ENCODE measurements at regions not wholly inside any gene's neighbourhood (a gene's known extent, or its start where the extent isn't known, plus 50 kb on each side); places are given as distances from the start of the nearest gene placed in this dataset.

DNA sequence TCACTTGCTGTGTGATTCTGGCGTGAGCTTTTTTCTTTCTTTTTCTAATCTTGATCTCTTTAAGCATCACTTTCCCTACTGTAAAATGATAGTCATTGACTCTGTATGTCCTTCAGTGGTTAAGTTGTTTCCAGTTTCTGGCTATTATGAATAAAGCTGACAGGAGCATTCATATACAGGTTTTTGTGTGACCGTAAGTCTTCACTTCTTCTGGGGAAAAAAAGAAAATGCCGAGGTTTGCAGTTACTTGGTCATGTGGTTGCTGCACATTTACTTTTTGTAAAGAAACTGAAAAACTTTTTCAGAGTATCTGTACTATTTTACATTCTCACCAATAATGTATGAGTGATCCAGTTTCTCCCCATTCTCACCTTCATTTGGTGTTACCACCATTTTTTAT, 247.4 kb upstream of the RBMS3 start:
- no peaks in the 10 kb centered on the region for H3K9me3 ChIP-seq (ENCODE audit: control insufficient read depth in 2 of 2, insufficient read depth in 1 of 2, low read depth in 1 of 2, low read length in 1 of 2)
- 89 to 93% methylated on average over 3 of the region's 3 CpGs for WGBS, 2 donors
- H3K36me3 ChIP-seq (ENCODE audit: control insufficient read depth in 2 of 2, insufficient read depth in 2 of 2, low read length in 1 of 2), result no peaks in the 10 kb centered on the region
- no peak overlapping the region for H3K4me3 ChIP-seq (ENCODE audit: low read depth in 1 of 2, low read length in 2 of 2)
- H3K27me3 ChIP-seq (ENCODE audit: control insufficient read depth in 1 of 2, insufficient read depth in 2 of 2, low read length in 2 of 2), result no peaks in the 10 kb centered on the region
- H3K4me1 ChIP-seq (ENCODE audit: control insufficient read depth in 2 of 2, insufficient read depth in 2 of 2, low read length in 1 of 2), result no peaks in the 10 kb centered on the region
- H3K27ac ChIP-seq (ENCODE audit: low read depth in 2 of 2, low read length in 1 of 2), result no peak overlapping the region

DNA sequence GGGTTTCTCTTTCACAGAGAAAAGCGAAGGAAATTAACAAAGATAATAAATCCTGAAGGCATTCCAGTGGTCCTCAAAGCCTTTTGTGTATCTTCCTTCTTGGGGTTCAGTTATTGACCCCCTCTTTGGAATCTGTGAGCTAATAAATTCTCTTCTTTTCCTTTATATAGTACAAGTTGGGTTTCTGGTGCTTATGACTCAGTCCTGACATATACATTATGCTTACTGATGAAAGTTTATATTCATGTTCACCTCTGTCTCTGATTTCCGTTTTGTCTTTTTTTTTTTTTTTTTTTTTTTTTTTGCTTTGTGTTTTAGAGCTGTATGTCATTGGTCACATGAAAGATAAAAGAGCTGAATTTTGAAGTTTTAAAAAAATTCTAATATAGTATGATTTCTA, 230.7 kb upstream of the RBMS3 start:
- H3K4me3 ChIP-seq (ENCODE audit: low read depth in 1 of 2, low read length in 2 of 2), result no peak overlapping the region
- WGBS, 2 donors, result 70 to 72% methylated on average over 2 of the region's 2 CpGs
- H3K36me3 ChIP-seq (ENCODE audit: control insufficient read depth in 2 of 2, insufficient read depth in 2 of 2, low read length in 1 of 2), result no peaks in the 10 kb centered on the region
- no peaks in the 10 kb centered on the region for H3K9me3 ChIP-seq (ENCODE audit: control insufficient read depth in 2 of 2, insufficient read depth in 1 of 2, low read depth in 1 of 2, low read length in 1 of 2)
- H3K4me1 ChIP-seq (ENCODE audit: control insufficient read depth in 2 of 2, insufficient read depth in 2 of 2, low read length in 1 of 2), result no peaks in the 10 kb centered on the region
- no peak overlapping the region for H3K27ac ChIP-seq (ENCODE audit: low read depth in 2 of 2, low read length in 1 of 2)
- H3K27me3 ChIP-seq (ENCODE audit: control insufficient read depth in 1 of 2, insufficient read depth in 2 of 2, low read length in 2 of 2), result no peaks in the 10 kb centered on the region

DNA sequence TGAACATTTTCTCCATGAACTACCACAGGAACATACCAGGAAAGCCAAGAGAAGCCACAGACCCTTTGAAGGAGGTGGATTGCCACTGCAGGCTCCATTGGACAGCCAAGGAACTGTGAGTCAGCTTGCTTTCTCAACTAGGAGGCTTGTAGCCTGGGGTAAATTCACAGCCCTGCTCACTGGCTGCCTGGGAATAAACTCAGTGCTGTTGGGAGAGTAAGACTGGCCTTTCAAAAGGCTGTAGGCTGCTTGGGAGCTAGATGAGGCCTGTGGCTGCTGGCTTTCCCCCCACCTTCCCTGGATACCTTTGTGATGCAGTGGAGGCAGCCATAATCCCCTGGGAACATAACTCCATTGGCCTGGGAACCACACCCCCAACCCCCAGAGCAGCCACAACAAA, 223.5 kb upstream of the RBMS3 start:
- Histone ChIP-seq H3K9me3 (ENCODE audit: control insufficient read depth in 2 of 2, insufficient read depth in 1 of 2, low read depth in 1 of 2, low read length in 1 of 2) (no peaks in the 10 kb centered on the region), H3K36me3 (ENCODE audit: control insufficient read depth in 2 of 2, insufficient read depth in 2 of 2, low read length in 1 of 2) (no peaks in the 10 kb centered on the region), H3K27me3 (ENCODE audit: control insufficient read depth in 1 of 2, insufficient read depth in 2 of 2, low read length in 2 of 2) (no peaks in the 10 kb centered on the region), H3K27ac (ENCODE audit: low read depth in 2 of 2, low read length in 1 of 2) (no peak overlapping the region), H3K4me1 (ENCODE audit: control insufficient read depth in 2 of 2, insufficient read depth in 2 of 2, low read length in 1 of 2) (no peaks in the 10 kb centered on the region), H3K4me3 (ENCODE audit: low read depth in 1 of 2, low read length in 2 of 2) (no peak overlapping the region)

DNA sequence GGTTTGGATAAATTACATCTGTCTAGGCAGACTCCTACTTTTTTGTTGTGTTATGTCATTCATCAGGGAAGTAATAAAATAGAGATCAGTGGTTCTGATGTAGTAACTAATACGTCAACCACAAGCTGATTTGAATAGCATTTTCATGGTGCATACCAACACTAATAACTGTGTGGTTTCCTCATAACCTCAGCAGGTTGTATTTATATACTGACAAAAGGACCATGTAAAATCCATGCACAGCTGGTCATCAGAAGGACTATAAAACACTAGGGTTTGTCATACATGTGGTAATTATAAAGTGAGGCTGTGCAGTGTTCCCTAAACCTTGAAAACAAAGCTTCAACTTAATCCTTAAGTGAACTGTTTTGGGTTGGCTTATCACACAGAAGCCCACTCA, 216.8 kb upstream of the RBMS3 start:
- Histone ChIP-seq H3K27me3 (ENCODE audit: control insufficient read depth in 1 of 2, insufficient read depth in 2 of 2, low read length in 2 of 2) (no peaks in the 10 kb centered on the region), H3K27ac (ENCODE audit: low read depth in 2 of 2, low read length in 1 of 2) (no peak overlapping the region), H3K4me3 (ENCODE audit: low read depth in 1 of 2, low read length in 2 of 2) (no peak overlapping the region), H3K9me3 (ENCODE audit: control insufficient read depth in 2 of 2, insufficient read depth in 1 of 2, low read depth in 1 of 2, low read length in 1 of 2) (no peaks in the 10 kb centered on the region), H3K4me1 (ENCODE audit: control insufficient read depth in 2 of 2, insufficient read depth in 2 of 2, low read length in 1 of 2) (no peaks in the 10 kb centered on the region), H3K36me3 (ENCODE audit: control insufficient read depth in 2 of 2, insufficient read depth in 2 of 2, low read length in 1 of 2) (no peaks in the 10 kb centered on the region)
- WGBS, 2 donors, result 70 to 73% methylated on average over 1 of the region's 1 CpG

DNA sequence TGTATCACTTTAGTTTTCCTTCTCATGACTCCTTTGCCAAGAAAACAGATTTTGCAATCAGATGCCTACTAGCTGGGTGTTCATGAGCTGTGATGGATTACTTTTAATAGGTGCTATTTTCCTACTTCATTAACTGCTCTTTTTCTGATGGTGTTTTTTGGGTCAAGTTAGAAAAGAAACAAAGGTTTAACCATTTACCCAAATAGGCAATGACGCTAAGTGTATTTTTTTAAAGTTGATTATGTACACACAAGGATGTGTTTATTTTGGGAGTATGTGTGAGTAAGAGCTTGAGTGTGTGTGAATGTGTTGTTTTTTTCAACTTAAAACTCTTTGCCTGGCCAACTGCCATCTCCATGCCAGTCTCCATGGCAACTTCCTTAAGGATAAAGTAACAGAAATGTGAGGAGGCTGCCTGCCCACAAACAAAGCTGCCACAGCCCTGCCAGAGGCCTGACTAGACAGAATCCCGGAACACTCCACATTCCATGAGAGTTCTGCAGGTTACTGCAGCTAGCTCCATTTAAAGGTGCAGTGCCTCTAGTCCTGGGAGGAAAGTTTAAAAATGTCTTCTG, 215.6 kb upstream of the RBMS3 start:
- H3K27me3 ChIP-seq (ENCODE audit: control insufficient read depth in 1 of 2, insufficient read depth in 2 of 2, low read length in 2 of 2), result no peaks in the 10 kb centered on the region
- no peaks in the 10 kb centered on the region for H3K9me3 ChIP-seq (ENCODE audit: control insufficient read depth in 2 of 2, insufficient read depth in 1 of 2, low read depth in 1 of 2, low read length in 1 of 2)
- no peaks in the 10 kb centered on the region for H3K36me3 ChIP-seq (ENCODE audit: control insufficient read depth in 2 of 2, insufficient read depth in 2 of 2, low read length in 1 of 2)
- WGBS, 2 donors, result 19 to 20% methylated on average over 2 of the region's 2 CpGs
- H3K4me3 ChIP-seq (ENCODE audit: low read depth in 1 of 2, low read length in 2 of 2), result no peak overlapping the region
- no peak overlapping the region for H3K27ac ChIP-seq (ENCODE audit: low read depth in 2 of 2, low read length in 1 of 2)
- H3K4me1 ChIP-seq (ENCODE audit: control insufficient read depth in 2 of 2, insufficient read depth in 2 of 2, low read length in 1 of 2), result no peaks in the 10 kb centered on the region

DNA sequence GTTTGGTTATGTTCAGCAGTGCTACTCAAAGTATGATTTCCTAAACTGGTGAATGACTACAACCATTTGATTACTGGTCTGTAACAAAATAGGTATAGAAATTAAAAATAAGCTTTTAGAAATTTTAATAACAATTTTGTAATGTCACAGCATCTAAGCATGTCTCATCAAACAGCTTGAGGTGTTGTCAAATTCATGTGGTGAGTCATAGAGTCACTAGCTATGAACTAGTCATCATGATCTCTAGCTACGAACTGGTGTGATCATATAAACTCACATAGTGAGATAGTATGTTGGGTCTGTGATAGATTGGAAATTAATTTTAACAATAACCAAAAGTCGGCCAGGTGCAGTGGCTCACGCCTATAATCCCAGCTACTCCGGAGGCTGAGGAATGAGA, 213.9 kb upstream of the RBMS3 start:
- Histone ChIP-seq H3K27me3 (ENCODE audit: control insufficient read depth in 1 of 2, insufficient read depth in 2 of 2, low read length in 2 of 2) (no peaks in the 10 kb centered on the region), H3K4me1 (ENCODE audit: control insufficient read depth in 2 of 2, insufficient read depth in 2 of 2, low read length in 1 of 2) (no peaks in the 10 kb centered on the region), H3K4me3 (ENCODE audit: low read depth in 1 of 2, low read length in 2 of 2) (no peak overlapping the region), H3K36me3 (ENCODE audit: control insufficient read depth in 2 of 2, insufficient read depth in 2 of 2, low read length in 1 of 2) (no peaks in the 10 kb centered on the region), H3K27ac (ENCODE audit: low read depth in 2 of 2, low read length in 1 of 2) (no peak overlapping the region), H3K9me3 (ENCODE audit: control insufficient read depth in 2 of 2, insufficient read depth in 1 of 2, low read depth in 1 of 2, low read length in 1 of 2) (no peaks in the 10 kb centered on the region)
- 71 to 82% methylated on average over 4 of the region's 4 CpGs for WGBS, 2 donors

DNA sequence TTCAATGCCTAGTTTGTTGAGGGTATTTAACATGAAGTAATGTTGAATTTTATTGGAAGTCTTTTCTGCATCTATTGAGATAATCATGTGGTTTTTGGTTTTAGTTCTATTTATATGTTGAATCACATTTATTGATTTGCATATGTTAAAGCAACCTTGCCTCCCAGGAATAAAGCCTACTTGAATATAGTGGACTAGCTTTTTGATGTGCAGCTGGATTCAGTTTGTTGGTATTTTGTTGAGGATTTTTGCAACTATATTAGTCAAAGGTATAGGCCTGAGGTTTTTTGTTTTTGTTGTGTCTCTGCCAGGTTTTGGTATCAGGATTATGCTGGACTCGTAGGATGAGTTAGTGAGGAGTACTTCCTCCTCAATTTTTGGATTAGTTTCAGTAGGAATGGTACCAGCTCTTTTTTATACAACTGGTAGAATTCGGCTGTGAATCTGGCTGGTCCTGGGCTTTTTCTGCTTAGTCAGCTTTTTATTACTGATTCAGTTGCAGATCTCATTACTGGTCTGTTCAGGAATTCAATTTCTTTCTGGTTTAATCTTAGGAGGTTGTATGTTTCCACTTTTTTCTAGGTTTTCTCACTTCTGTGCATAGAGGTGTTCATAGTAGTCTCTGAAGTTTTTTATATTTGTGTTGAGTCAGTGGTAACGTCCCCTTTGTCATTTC, 209.8 kb upstream of the RBMS3 start:
- Histone ChIP-seq H3K4me3 (ENCODE audit: low read depth in 1 of 2, low read length in 2 of 2) (no peak overlapping the region), H3K4me1 (ENCODE audit: control insufficient read depth in 2 of 2, insufficient read depth in 2 of 2, low read length in 1 of 2) (no peaks in the 10 kb centered on the region), H3K36me3 (ENCODE audit: control insufficient read depth in 2 of 2, insufficient read depth in 2 of 2, low read length in 1 of 2) (no peaks in the 10 kb centered on the region), H3K27me3 (ENCODE audit: control insufficient read depth in 1 of 2, insufficient read depth in 2 of 2, low read length in 2 of 2) (no peaks in the 10 kb centered on the region), H3K9me3 (ENCODE audit: control insufficient read depth in 2 of 2, insufficient read depth in 1 of 2, low read depth in 1 of 2, low read length in 1 of 2) (no peaks in the 10 kb centered on the region), H3K27ac (ENCODE audit: low read depth in 2 of 2, low read length in 1 of 2) (no peak overlapping the region)
- whole genome bisulfite sequencing, 2 donors, result 60 to 61% methylated on average over 3 of the region's 3 CpGs

DNA sequence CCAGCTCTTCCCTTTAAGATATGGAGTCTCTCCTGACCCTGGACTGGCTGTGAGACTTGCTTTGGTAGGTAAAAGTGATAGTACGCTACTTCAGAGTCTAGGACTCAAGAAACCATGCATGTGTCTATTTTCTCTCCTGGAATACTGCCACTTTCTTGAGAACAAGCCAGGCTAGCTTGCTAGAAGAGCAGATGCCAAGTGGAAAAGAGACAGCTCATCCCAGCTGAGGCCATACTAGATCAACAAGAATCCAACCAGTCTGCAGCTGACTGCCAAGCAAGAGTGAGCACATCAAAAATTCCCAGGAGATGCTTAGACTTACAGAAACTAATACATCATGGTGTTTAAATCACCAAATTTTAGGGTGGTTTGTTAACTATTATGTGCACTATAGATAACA, 208.3 kb upstream of the RBMS3 start:
- H3K27me3 ChIP-seq (ENCODE audit: control insufficient read depth in 1 of 2, insufficient read depth in 2 of 2, low read length in 2 of 2), result no peaks in the 10 kb centered on the region
- H3K4me1 ChIP-seq (ENCODE audit: control insufficient read depth in 2 of 2, insufficient read depth in 2 of 2, low read length in 1 of 2), result no peaks in the 10 kb centered on the region
- H3K9me3 ChIP-seq (ENCODE audit: control insufficient read depth in 2 of 2, insufficient read depth in 1 of 2, low read depth in 1 of 2, low read length in 1 of 2), result no peaks in the 10 kb centered on the region
- H3K36me3 ChIP-seq (ENCODE audit: control insufficient read depth in 2 of 2, insufficient read depth in 2 of 2, low read length in 1 of 2), result no peaks in the 10 kb centered on the region
- 67 to 87% methylated on average over 1 of the region's 1 CpG for WGBS, 2 donors
- H3K27ac ChIP-seq (ENCODE audit: low read depth in 2 of 2, low read length in 1 of 2), result no peak overlapping the region
- H3K4me3 ChIP-seq (ENCODE audit: low read depth in 1 of 2, low read length in 2 of 2), result no peak overlapping the region

DNA sequence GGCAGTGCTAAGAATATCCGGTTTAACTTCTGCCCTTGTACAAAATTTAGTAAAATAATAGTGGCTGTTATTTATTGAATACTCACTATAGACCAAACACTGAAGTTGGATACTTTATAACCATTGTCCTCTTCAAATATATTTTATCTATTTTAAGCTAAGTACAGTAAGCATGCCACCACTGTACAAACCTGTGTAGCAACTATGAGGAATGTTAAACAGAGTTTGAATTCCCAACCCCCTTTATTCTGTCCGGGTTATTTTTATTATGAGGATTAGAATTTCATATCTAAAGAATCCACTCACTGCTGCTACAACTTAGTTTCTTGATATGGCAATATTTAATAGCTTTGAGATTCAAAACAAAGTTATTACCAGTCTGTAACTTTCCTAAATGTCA, 203.5 kb upstream of the RBMS3 start:
- Histone ChIP-seq H3K4me1 (ENCODE audit: control insufficient read depth in 2 of 2, insufficient read depth in 2 of 2, low read length in 1 of 2) (no peaks in the 10 kb centered on the region), H3K36me3 (ENCODE audit: control insufficient read depth in 2 of 2, insufficient read depth in 2 of 2, low read length in 1 of 2) (no peaks in the 10 kb centered on the region), H3K27ac (ENCODE audit: low read depth in 2 of 2, low read length in 1 of 2) (no peak overlapping the region), H3K4me3 (ENCODE audit: low read depth in 1 of 2, low read length in 2 of 2) (no peak overlapping the region), H3K27me3 (ENCODE audit: control insufficient read depth in 1 of 2, insufficient read depth in 2 of 2, low read length in 2 of 2) (no peaks in the 10 kb centered on the region), H3K9me3 (ENCODE audit: control insufficient read depth in 2 of 2, insufficient read depth in 1 of 2, low read depth in 1 of 2, low read length in 1 of 2) (no peaks in the 10 kb centered on the region)
- WGBS, 2 donors, result 60 to 67% methylated on average over 2 of the region's 2 CpGs

DNA sequence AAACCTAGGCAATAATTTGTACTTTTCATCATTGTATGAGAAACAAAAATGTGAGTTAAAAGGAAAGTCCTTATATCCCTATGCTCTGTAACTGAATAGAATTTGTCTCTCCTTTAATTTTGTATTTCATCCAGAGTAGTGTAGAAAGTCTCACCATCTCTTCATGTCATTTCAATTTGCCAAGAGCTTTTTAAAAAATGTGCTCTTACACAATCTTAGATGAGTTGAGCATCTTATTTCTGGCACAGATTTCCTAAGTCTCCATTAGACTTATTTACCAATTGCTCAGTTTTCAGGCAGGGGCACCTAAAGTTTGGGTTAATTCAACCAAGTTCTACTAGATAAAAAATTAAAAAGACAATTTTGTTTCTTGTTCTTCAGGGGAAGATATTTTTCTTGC, 201.5 kb upstream of the RBMS3 start:
- no peaks in the 10 kb centered on the region for H3K4me1 ChIP-seq (ENCODE audit: control insufficient read depth in 2 of 2, insufficient read depth in 2 of 2, low read length in 1 of 2)
- no peak overlapping the region for H3K4me3 ChIP-seq (ENCODE audit: low read depth in 1 of 2, low read length in 2 of 2)
- no peaks in the 10 kb centered on the region for H3K27me3 ChIP-seq (ENCODE audit: control insufficient read depth in 1 of 2, insufficient read depth in 2 of 2, low read length in 2 of 2)
- H3K27ac ChIP-seq (ENCODE audit: low read depth in 2 of 2, low read length in 1 of 2), result no peak overlapping the region
- H3K36me3 ChIP-seq (ENCODE audit: control insufficient read depth in 2 of 2, insufficient read depth in 2 of 2, low read length in 1 of 2), result no peaks in the 10 kb centered on the region
- no peaks in the 10 kb centered on the region for H3K9me3 ChIP-seq (ENCODE audit: control insufficient read depth in 2 of 2, insufficient read depth in 1 of 2, low read depth in 1 of 2, low read length in 1 of 2)

Measured in esophagus (tissue), 2 donors.